ENCODE measurements at regions not wholly inside any gene's neighbourhood (a gene's known extent, or its start where the extent isn't known, plus 50 kb on each side); places are given as distances from the start of the nearest gene placed in this dataset.
"Not testable (repeated sequence)": the region's sequence is repeated elsewhere in the genome, so short reads cannot be mapped to it uniquely, and the experiment has no call there.

- no peak for DNase-seq
Observed at GRCh38 chr16:52785653-52786052, 238.7 kb upstream of the TOX3 start.

DNA sequence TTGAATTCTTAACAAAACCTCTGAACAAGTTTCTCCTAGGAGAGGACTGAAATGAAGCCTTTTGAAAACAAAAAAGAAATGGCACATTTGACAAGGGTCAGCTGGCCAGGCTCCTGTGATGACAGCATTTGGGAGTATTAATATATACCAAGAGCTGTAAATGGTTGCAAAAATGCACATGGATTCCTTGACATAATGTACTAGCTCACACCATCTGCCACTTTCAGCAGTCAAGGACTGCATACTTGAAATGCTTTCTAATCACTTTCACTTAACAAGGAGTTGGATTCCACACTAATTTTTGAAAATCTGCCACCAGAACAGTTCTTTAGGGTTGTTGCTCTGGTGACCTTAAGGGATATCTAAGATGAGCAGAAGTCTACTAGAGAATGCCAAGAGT lies 236.7 kb upstream of the TOX3 start:
- no peak for DNase-seq

- DNase-seq, result no peak
Observed at GRCh38 chr16:52781005-52781630, 234.2 kb upstream of the TOX3 start.

DNA sequence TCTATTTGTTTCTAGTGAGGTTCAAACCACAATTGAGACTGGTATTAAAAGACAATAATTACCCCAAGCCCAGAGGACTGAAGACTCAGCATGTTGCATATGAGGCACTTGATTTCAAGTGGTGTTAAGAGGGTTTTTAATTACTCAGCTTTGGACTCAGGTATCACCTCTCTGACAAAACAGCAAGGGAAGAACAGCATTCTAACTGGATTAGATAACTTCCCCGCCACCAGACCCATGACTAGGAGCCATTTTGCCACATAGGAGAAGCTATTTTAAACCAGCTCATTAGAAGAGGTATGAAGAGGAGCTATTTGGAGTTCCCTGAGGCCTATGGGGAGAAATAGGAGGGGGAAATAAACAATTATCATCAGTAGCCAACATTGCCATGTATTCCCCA lies 226.1 kb upstream of the TOX3 start:
- DNase-seq, result no peak

- no peak for DNase-seq
Observed at GRCh38 chr16:52770828-52771227, 223.9 kb upstream of the TOX3 start.

GRCh38 chr16:52758473-52758855 lies 211.5 kb upstream of the TOX3 start:
- DNase-seq, result no peak

- DNase-seq, result no peak
Observed at GRCh38 chr16:52757746-52758472, 211.0 kb upstream of the TOX3 start.

DNA sequence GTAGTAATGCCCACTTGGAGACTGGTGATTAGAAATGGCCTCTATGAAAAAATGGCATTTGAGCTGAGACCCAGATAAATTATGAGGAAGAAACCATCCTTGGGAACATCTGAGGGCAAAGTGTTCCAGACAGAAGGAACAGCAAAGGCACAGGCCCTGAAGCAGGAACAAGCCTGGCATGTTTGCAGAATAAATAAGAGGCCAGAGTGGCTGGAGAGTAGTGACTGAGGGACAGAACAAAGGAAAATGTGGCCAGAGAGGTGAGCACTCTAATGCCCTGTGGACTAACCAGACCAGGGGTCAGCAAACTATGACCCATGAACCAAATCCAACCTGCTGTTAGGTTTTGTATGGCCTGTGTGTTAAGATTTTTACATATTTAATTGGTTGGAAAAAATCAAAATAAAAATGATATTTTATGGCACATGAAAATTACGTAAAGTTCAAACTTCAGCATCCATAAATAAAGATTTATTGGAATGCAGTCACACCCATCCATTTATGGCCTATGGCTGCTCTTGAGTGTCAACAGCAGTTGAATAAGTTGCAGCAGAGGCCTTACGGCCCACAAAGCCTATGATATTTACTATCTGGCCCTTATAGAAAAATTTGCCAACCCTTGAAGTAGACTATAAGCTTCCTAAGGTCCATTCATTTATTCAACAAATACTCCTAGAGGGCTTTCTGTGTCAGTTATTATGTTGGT lies 210.0 kb upstream of the TOX3 start:
- no peak for DNase-seq

- no peak for DNase-seq
Observed at GRCh38 chr16:52755396-52755795, 208.5 kb upstream of the TOX3 start.

DNA sequence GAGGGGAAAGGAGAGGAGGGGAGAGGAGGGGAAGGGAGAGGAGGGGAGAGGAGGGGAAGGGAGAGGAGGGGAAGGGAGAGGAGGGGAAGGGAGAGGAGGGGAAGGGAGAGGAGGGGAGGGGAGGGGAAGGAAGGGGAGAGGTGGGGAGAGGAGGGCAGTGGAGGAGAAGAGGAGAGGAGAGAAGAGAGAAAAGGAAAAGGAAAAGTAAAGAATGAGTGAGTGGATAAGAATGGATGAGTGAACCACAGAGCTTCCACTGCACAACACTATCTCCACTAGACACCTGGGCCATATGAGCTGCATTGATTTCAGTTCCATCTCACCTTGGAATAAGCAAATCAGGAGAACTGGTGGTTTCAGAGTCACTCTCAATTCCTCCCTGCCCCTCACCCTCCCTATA lies 204.1 kb upstream of the TOX3 start:
- no peak for DNase-seq

DNA sequence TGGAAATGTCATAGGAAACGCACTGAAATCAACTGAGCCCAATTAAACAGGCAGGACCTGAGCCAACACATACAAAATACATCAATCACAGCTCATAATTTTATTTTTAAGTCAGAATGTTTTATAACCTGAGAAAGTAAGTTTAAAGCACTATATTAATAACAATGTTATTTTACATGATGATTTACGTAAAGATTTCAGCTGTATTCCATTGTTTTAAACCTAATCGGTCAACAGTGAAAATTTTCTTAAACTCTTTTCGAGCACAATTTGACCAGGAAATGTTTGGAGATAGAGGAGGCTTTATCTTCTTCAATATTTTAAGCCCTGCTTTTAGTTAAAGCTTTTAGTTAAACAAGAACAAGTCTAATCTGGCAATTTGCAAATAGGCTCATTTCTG lies 201.8 kb upstream of the TOX3 start:
- DNase-seq, result no peak

DNA sequence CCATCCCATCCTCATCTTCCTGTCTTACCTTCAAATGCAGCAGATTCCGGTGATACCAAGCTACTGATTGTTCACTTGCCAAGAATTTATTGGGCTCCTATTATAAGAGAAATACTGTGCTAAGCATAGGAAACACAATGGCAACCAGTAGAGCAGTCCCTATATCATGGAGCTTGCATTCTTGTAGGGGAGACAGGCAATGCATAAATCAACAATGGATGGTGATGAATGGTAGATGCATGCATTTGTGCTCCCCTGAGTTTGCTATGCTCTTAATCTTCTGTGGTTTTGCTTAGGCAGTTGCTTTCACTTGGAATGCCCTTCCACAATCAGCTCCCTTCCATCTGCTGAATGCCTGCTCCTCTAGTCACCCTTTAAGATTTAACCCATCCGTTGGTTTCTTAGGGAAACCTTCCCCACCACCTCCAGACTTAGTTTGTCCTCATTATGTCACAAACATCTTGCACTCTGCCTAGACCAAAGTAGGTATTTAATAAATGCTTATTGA lies 200.2 kb upstream of the TOX3 start:
- no peak for DNase-seq

DNA sequence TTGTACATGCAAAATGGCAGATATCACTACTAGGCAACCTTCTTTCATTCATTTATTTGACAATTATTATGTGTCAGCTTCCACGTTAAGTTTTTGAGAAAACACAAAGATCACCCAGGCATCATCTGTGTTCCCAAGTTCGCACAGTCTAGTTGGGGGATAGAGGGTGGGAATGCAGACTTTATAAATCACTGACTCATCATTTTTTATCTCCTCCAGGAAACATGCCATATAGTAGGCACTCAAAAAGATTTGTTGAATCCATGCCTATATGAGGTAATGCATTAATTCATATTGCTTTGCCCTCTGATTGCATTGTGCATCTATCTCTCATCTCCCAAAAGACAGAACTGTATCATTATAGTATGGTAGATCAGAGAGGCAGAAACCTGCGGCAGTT lies 196.8 kb upstream of the TOX3 start:
- no peak for DNase-seq

GRCh38 chr16:52742608-52743170 lies 195.7 kb upstream of the TOX3 start:
- DNase-seq, result no peak

DNA sequence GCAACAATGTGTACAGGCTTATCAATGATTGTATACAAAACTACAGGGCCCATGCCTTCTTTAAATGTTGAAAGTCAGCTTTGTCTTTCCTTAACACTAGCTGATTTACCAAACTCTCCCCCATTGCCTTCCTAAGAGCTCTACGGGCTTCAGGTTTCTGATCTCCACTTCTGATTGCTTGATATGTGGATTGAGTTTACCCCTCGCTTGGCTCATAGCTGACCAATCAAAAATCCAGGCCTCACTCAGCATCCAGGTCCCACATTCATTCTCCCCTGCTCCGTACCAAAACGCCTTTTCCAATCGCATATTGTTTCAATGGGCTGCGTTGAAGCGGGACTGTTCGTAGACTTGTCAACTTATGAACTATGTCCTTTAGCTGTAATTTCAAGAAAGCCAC lies 195.1 kb upstream of the TOX3 start:
- DNase-seq, result no peak

DNA sequence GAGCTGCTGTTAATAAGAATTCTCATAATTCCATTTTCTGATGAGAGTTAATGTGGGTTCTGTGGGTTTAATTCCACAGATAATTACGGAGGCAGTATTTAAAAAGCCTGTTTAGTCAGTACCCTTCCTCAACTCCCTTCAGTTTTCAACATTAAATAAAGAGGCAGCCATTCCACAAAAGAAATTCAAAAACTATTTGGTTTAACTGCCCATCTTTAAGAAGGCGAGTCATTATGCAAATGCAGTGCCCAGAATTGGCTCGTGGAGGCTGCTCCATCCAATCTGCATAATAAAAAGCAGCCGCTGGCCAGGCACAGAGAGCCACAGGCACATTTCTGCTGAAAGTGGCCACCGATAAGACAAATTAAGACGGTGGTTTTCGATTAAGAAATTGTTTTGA lies 194.4 kb upstream of the TOX3 start:
- no peak for DNase-seq

DNA sequence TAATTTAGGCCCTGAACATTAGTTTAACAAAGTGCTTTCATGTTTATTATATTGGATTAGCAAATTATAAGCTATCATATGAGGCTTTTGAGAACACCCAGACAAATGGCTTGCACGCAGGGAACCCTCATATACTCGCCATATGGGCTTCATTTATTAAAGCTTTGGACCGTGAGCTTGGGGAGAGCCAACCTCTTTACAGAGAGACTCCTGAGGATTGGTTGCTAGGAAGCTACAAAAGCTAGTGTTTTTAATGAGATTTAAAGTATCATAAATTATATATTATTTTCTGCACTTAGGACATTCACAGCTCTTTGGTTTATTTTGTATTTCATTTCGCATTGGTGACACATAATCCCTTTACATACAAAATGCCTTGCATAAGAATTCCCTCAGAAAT lies 193.8 kb upstream of the TOX3 start:
- no peak for DNase-seq

DNA sequence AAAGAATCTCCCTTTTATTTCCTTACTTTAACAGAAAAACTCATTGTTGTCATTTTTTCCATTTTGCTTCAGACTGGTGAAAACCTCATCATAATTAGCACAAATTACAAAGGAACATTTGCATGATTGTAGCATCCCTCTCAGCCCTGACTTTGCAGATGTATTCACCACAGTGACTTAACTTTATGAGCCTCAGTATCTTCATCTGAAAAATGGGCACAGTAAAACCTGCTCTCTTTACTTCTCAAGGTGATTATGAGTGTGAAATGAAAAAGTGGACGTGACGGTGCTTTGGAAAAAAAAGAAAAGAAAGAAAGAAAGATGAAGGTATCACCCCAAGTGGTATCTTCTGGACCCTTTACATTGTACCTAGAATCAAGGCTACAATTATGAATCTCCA lies 193.4 kb upstream of the TOX3 start:
- DNase-seq, result no peak

- not testable (repeated sequence) for DNase-seq
Observed at GRCh38 chr16:52738992-52739391, 192.0 kb upstream of the TOX3 start.

DNA sequence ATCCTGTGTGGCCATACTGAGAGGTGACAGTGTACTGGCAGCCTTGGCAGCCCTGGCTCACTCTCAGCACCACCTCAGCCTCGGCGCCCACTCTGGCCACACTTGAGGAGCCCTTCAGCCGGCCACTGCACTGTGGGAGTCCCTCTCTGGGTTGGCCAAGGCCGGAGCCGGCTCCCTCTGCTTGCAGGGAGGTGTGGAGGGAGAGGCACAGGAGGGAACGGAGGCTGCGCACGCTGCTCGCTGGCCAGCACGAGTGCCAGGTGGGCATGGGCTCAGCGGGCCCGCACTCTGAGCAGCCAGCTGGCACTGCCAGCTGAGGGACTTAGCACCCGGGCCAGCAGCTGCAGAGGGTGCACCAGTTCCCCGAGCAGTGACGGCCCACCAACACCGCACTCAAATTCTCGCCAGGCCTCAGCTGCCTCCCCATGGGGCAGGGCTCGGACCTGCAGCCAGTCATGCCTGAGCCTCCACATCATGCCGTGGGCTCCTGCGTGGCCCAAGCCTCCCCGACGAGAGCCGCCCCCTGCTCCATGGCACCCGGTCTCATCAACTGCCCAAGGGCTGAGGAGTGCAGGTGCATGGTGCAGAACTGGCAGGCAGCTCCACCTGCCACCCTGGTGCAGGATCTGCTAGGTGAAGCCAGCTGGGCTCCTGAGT lies 184.4 kb upstream of the TOX3 start:
- no peak for DNase-seq

DNA sequence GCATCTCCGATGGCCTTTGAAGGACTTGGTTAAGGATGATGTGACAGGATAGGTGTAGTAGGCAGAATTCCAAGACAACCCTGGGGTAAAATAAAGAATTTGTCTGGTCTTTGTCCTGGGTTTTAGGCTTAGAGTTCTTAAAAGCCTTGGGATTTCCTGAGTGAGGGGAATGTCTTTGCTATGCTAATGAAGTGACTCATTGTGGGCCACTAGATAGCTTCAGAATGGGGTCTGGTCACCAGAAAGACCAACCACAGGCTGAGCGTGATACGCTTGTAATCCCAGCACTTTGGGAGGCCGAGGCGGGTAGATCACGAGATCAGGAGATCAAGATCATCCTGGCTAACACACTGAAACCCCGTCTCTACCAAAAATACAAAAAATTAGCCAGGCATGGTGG lies 182.8 kb upstream of the TOX3 start:
- no peak for DNase-seq

DNA sequence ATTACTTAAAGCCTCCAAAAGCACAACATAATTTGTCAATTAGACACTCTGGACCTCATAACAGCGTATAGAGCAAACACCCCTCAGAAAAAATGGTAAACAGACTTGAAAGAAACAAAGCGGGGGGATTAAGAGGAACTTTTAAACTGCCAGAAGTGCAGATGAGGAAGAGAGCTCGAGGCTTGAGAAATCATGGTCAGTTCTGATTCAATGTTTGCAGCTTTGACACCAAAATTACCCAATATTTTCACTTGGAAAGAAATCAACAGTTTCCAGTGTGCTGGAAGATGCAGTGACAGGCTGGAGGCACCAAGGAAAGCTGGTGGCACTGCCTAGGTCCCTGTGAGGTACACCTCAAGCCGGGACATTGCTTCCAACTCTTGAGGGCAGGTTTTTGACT lies 180.9 kb upstream of the TOX3 start:
- no peak for DNase-seq

GRCh38 chr16:52727441-52727840 lies 180.5 kb upstream of the TOX3 start:
- DNase-seq, result no peak

Measured in CD4-positive, alpha-beta T cell treated with Interferon alpha-2 for 1 hour (primary cell).